ENCODE measurements at regions not wholly inside any gene's neighbourhood (a gene's known extent, or its start where the extent isn't known, plus 50 kb on each side); places are given as distances from the start of the nearest gene placed in this dataset.

GRCh38 chr6:157755746-157756411, 67.2 kb upstream of the SNX9 start:
- intact Hi-C loops (cut with DNase I) = loop anchor here (1.0 to 5.0 kb wide), 3 partner anchors 117 to 316 kb away; no protein-coding TSS in a partner anchor
- DNase-seq = no peak

- peak; percentile 76 to 97 (median 92) for DNase-seq
- intact Hi-C loops (cut with DNase I) = loop anchor here (1.0 to 5.0 kb wide), 3 partner anchors 116 to 315 kb away; no protein-coding TSS in a partner anchor
Measured at GRCh38 chr6:157756708-157757429, 66.2 kb upstream of the SNX9 start.

GRCh38 chr6:157757430-157758403, 65.3 kb upstream of the SNX9 start:
- DNase-seq = no peak
- intact Hi-C loops (cut with DNase I) = loop anchor here (2.0 to 5.0 kb wide), 2 partner anchors 115 to 315 kb away; no protein-coding TSS in a partner anchor

GRCh38 chr6:157758516-157759023, 64.5 kb upstream of the SNX9 start:
- intact Hi-C loops (cut with DNase I) = loop anchor here (5.0 kb wide), 1 partner anchor 314 kb away; no protein-coding TSS in a partner anchor
- peak in 1 of 10 donors; percentile 55 for DNase-seq

- intact Hi-C loops (cut with DNase I) = loop anchor here (5.0 kb wide), 1 partner anchor 313 kb away; no protein-coding TSS in a partner anchor
- no peak for DNase-seq
Measured at GRCh38 chr6:157759028-157759427, 64.0 kb upstream of the SNX9 start.

GRCh38 chr6:157760137-157760536, 62.9 kb upstream of the SNX9 start:
- no peak for DNase-seq
- intact Hi-C loops (cut with DNase I) = loop anchor here (5.0 kb wide), 1 partner anchor 62 kb away; the partner anchor contains the start of gene SNX9

GRCh38 chr6:157760589-157761330, 62.3 kb upstream of the SNX9 start:
- intact Hi-C loops (cut with DNase I) = loop anchor here (5.0 kb wide), 1 partner anchor 62 kb away; the partner anchor contains the start of gene SNX9
- no peak for DNase-seq

GRCh38 chr6:157761331-157761921, 61.6 kb upstream of the SNX9 start:
- intact Hi-C loops (cut with DNase I) = loop anchor here (5.0 kb wide), 1 partner anchor 61 kb away; the partner anchor contains the start of gene SNX9
- DNase-seq = no peak

GRCh38 chr6:157761926-157762325, 61.1 kb upstream of the SNX9 start:
- DNase-seq = no peak
- intact Hi-C loops (cut with DNase I) = loop anchor here (5.0 kb wide), 1 partner anchor 60 kb away; the partner anchor contains the start of gene SNX9

GRCh38 chr6:157762636-157763035, 60.4 kb upstream of the SNX9 start:
- intact Hi-C loops (cut with DNase I) = loop anchor here (5.0 kb wide), 1 partner anchor 60 kb away; the partner anchor contains the start of gene SNX9

GRCh38 chr6:157763129-157763903, 59.7 kb upstream of the SNX9 start:
- DNase-seq = no peak
- intact Hi-C loops (cut with DNase I) = loop anchor here (5.0 kb wide), 1 partner anchor 59 kb away; the partner anchor contains the start of gene SNX9

More at GRCh38 chr6:157762636-157763035, 60.4 kb upstream of the SNX9 start:
- DNase-seq = no peak

GRCh38 chr6:157763904-157764177, 59.2 kb upstream of the SNX9 start:
- intact Hi-C loops (cut with DNase I) = loop anchor here (5.0 kb wide), 1 partner anchor 58 kb away; the partner anchor contains the start of gene SNX9
- DNase-seq = no peak

- intact Hi-C loops (cut with DNase I) = loop anchor here (5.0 kb wide), 1 partner anchor 58 kb away; the partner anchor contains the start of gene SNX9
Measured at GRCh38 chr6:157764178-157765068, 58.6 kb upstream of the SNX9 start.

GRCh38 chr6:157766901-157767774, 55.9 kb upstream of the SNX9 start:
- DNase-seq = no peak
- intact Hi-C loops (cut with DNase I) = no loop called here

More at GRCh38 chr6:157764178-157765068, 58.6 kb upstream of the SNX9 start:
- peak; percentile 42 to 98 (median 81) for DNase-seq

GRCh38 chr6:157767775-157768156, 55.3 kb upstream of the SNX9 start:
- intact Hi-C loops (cut with DNase I) = no loop called here
- DNase-seq = no peak

GRCh38 chr6:157768304-157768703, 54.7 kb upstream of the SNX9 start:
- DNase-seq = no peak
- intact Hi-C loops (cut with DNase I) = no loop called here
